ENCODE measurements at regions not wholly inside any gene's neighbourhood (a gene's known extent, or its start where the extent isn't known, plus 50 kb on each side); places are given as distances from the start of the nearest gene placed in this dataset.

- FAIRE-seq: peak; percentile 39
- no peak overlapping the region for H3K4me2 ChIP-seq (ENCODE audit: control insufficient read depth, extremely low read depth, insufficient read depth, low read depth, low read length)
- no peaks in the 10 kb centered on the region for H4K20me1 ChIP-seq (ENCODE audit: control insufficient read depth, extremely low read depth, insufficient read depth, low read length)
- no peaks in the 10 kb centered on the region for H3K79me2 ChIP-seq (ENCODE audit: control insufficient read depth, insufficient read depth, low read length)
- dilution Hi-C loops (cut with MboI; ENCODE audit: extremely low pct_ligation_motif_present, low sequenced_read_pairs): no loop called here
- TF ChIP-seq CTCF (optimal IDR thresholded peaks at IDR 0.05 in 1 of 3, IDR thresholded peaks at IDR 0.05 in 1 of 3, conservative IDR thresholded peaks at IDR 0.05 in 1 of 3; ENCODE audit: extremely low read depth in 1 of 3, insufficient read depth in 2 of 3, low read length in 3 of 3) (no peak), EZH2 (IDR thresholded peaks at IDR 0.05; ENCODE audit: low read length) (no peak)
- H3K27ac ChIP-seq (ENCODE audit: control insufficient read depth, insufficient read depth, low read length): no peak overlapping the region
- no peak overlapping the region for H3K4me3 ChIP-seq (ENCODE audit: control insufficient read depth in 2 of 3, extremely low read depth in 1 of 3, insufficient read depth in 2 of 3, low read depth in 1 of 3, low read length in 3 of 3)
- no peaks in the 10 kb centered on the region for H3K36me3 ChIP-seq (ENCODE audit: control insufficient read depth in 2 of 2, extremely low read depth in 1 of 2, insufficient read depth in 2 of 2, low read length in 2 of 2)
- DNase-seq (ENCODE audit: low read depth, low spot score): peak; percentile 11
- H3K27me3 ChIP-seq (ENCODE audit: control insufficient read depth, extremely low read depth, insufficient read depth, low read length): no peaks in the 10 kb centered on the region
- H3K9me1 ChIP-seq (ENCODE audit: control insufficient read depth, extremely low read depth, insufficient read depth, low read length): no peaks in the 10 kb centered on the region
- peaks cover 2% of the 10 kb centered on the region for H3K4me1 ChIP-seq (ENCODE audit: control insufficient read depth, extremely low read depth, insufficient read depth, low read length)
- H3K9ac ChIP-seq (ENCODE audit: control insufficient read depth, extremely low read depth, insufficient read depth, low read length): no peak overlapping the region
- no peak overlapping the region for H2AFZ ChIP-seq (ENCODE audit: control insufficient read depth, low read length)
- H3K9me3 ChIP-seq (ENCODE audit: control insufficient read depth, low read depth, low read length): no peaks in the 10 kb centered on the region
Measured at GRCh38 chr1:219518168-219518906, 94.6 kb downstream of the ZC3H11B start.

- dilution Hi-C loops (cut with MboI; ENCODE audit: extremely low pct_ligation_motif_present, low sequenced_read_pairs): no loop called here
- no peaks in the 10 kb centered on the region for H3K9me1 ChIP-seq (ENCODE audit: control insufficient read depth, extremely low read depth, insufficient read depth, low read length)
- no peaks in the 10 kb centered on the region for H3K79me2 ChIP-seq (ENCODE audit: control insufficient read depth, insufficient read depth, low read length)
- FAIRE-seq (no peak), DNase-seq (ENCODE audit: low read depth, low spot score) (no peak)
- TF ChIP-seq CTCF (optimal IDR thresholded peaks at IDR 0.05 in 1 of 3, IDR thresholded peaks at IDR 0.05 in 1 of 3, conservative IDR thresholded peaks at IDR 0.05 in 1 of 3; ENCODE audit: extremely low read depth in 1 of 3, insufficient read depth in 2 of 3, low read length in 3 of 3) (no peak), EZH2 (IDR thresholded peaks at IDR 0.05; ENCODE audit: low read length) (no peak)
- no peaks in the 10 kb centered on the region for H4K20me1 ChIP-seq (ENCODE audit: control insufficient read depth, extremely low read depth, insufficient read depth, low read length)
- no peak overlapping the region for H3K27ac ChIP-seq (ENCODE audit: control insufficient read depth, insufficient read depth, low read length)
- no peak overlapping the region for H2AFZ ChIP-seq (ENCODE audit: control insufficient read depth, low read length)
- H3K4me2 ChIP-seq (ENCODE audit: control insufficient read depth, extremely low read depth, insufficient read depth, low read depth, low read length): no peak overlapping the region
- H3K9me3 ChIP-seq (ENCODE audit: control insufficient read depth, low read depth, low read length): no peaks in the 10 kb centered on the region
- H3K27me3 ChIP-seq (ENCODE audit: control insufficient read depth, extremely low read depth, insufficient read depth, low read length): no peaks in the 10 kb centered on the region
- peaks cover 2% of the 10 kb centered on the region for H3K4me1 ChIP-seq (ENCODE audit: control insufficient read depth, extremely low read depth, insufficient read depth, low read length)
- H3K4me3 ChIP-seq (ENCODE audit: control insufficient read depth in 2 of 3, extremely low read depth in 1 of 3, insufficient read depth in 2 of 3, low read depth in 1 of 3, low read length in 3 of 3): no peak overlapping the region
- no peaks in the 10 kb centered on the region for H3K36me3 ChIP-seq (ENCODE audit: control insufficient read depth in 2 of 2, extremely low read depth in 1 of 2, insufficient read depth in 2 of 2, low read length in 2 of 2)
- H3K9ac ChIP-seq (ENCODE audit: control insufficient read depth, extremely low read depth, insufficient read depth, low read length): no peak overlapping the region
Measured at GRCh38 chr1:219517031-219517430, 95.9 kb downstream of the ZC3H11B start.
